DND-41 (cell line): ENCODE measurements at regions not wholly inside any gene's neighbourhood (a gene's known extent, or its start where the extent isn't known, plus 50 kb on each side); places are given as distances from the start of the nearest gene placed in this dataset.

Experiments used
- EZH2 ChIP-seq: IDR thresholded peaks from 3 replicates; pipeline ENCODE4 v1.6.1; 2012; ENCODE audit warnings: borderline replicate concordance, low read depth, mild to moderate bottlenecking, moderate library complexity, low read length, inconsistent platforms; ENCODE audit not compliant: severe bottlenecking
- TF ChIP-seq, protein P1 (sequence below): IDR thresholded peaks from 2 replicates; pipeline ENCODE4 v1.5.1; 2012; ENCODE audit warnings: borderline replicate concordance, low read length, moderate library complexity, mild to moderate bottlenecking; ENCODE audit not compliant: poor library complexity, severe bottlenecking; ENCODE audit errors: extremely low read depth

DNA sequence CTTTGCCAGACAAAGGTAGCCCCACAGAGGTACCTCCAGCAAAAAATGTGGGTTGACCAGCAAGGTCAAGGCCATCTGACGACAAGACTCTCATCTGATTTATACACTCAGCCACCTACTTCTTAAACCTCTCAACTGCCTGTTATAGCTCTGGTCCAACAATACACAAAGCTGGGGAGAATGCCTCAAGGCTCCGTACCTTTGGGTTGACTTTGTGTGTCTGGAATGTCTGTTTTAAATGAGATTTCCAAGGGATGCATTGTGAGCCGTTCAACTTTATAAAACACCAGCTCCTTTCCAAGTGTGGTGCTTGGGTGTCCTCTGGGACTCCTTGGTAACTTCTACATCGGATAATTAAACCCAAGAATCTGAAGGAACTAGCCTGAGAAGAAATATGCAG lies 167.0 kb upstream of the RPL34 start:
- TF ChIP-seq, protein P1, sequence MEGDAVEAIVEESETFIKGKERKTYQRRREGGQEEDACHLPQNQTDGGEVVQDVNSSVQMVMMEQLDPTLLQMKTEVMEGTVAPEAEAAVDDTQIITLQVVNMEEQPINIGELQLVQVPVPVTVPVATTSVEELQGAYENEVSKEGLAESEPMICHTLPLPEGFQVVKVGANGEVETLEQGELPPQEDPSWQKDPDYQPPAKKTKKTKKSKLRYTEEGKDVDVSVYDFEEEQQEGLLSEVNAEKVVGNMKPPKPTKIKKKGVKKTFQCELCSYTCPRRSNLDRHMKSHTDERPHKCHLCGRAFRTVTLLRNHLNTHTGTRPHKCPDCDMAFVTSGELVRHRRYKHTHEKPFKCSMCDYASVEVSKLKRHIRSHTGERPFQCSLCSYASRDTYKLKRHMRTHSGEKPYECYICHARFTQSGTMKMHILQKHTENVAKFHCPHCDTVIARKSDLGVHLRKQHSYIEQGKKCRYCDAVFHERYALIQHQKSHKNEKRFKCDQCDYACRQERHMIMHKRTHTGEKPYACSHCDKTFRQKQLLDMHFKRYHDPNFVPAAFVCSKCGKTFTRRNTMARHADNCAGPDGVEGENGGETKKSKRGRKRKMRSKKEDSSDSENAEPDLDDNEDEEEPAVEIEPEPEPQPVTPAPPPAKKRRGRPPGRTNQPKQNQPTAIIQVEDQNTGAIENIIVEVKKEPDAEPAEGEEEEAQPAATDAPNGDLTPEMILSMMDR, result no peak
- no peak for TF ChIP-seq EZH2
